ENCODE measurements at regions not wholly inside any gene's neighbourhood (a gene's known extent, or its start where the extent isn't known, plus 50 kb on each side); places are given as distances from the start of the nearest gene placed in this dataset.

DNA sequence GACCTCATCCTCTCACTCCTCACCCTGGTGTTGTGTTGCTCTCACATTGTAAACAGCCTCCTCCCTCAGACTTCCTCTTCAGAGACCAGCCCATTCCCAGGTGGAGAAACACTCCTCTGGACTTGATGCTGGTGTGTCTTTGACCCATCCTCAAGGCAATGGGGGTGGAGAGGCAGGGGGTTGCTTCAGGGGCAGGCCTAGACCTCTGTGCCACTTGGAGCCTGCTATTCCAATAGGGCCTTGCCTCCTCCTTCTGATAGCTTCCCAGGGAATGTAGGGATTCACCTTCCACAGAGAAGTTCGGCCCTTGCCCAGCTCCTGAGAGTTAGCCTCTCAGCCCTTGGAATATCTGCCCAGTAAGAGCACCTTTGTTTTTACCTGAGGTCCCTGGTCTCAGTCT is 606.6 kb upstream of the CADM1 start:
- no peak for TF ChIP-seq CTCF (conservative IDR thresholded peaks at IDR 0.05 in 1 of 2, IDR thresholded peaks at IDR 0.05 in 1 of 2; ENCODE audit: extremely low read depth in 1 of 2, insufficient read depth in 1 of 2, low read depth in 1 of 2, low read length in 2 of 2)
- no peak for TF ChIP-seq EZH2 (IDR thresholded peaks at IDR 0.05; ENCODE audit: borderline replicate concordance, low read length)

All from mammary epithelial cell (primary cell).